ENCODE measurements at regions not wholly inside any gene's neighbourhood (a gene's known extent, or its start where the extent isn't known, plus 50 kb on each side); places are given as distances from the start of the nearest gene placed in this dataset.

GRCh38 chr1:221072214-221072613 lies 193.0 kb downstream of the HLX start:
- DNase-seq, result no peak

- DNase-seq, result peak; percentile 2
Measured at GRCh38 chr1:221074332-221074731, 195.1 kb downstream of the HLX start.

GRCh38 chr1:221075911-221076310 lies 196.7 kb downstream of the HLX start:
- DNase-seq, result no peak

GRCh38 chr1:221076391-221076811 lies 197.2 kb downstream of the HLX start:
- DNase-seq, result no peak

- DNase-seq, result no peak
Measured at GRCh38 chr1:221078260-221078965, 199.2 kb downstream of the HLX start.

- DNase-seq, result no peak
Measured at GRCh38 chr1:221083902-221084301, 204.7 kb downstream of the HLX start.

- DNase-seq, result no peak
Measured at GRCh38 chr1:221084681-221085080, 205.4 kb downstream of the HLX start.

GRCh38 chr1:221085701-221086375 lies 206.6 kb downstream of the HLX start:
- DNase-seq, result no peak

GRCh38 chr1:221087919-221088318 lies 208.7 kb downstream of the HLX start:
- no peak for DNase-seq

GRCh38 chr1:221089273-221089672 lies 210.0 kb downstream of the HLX start:
- DNase-seq, result no peak

- no peak for DNase-seq
Measured at GRCh38 chr1:221089803-221090202, 210.6 kb downstream of the HLX start.

GRCh38 chr1:221093903-221094791 lies 214.9 kb downstream of the HLX start:
- no peak for DNase-seq

- peak; percentile 22 for DNase-seq
Measured at GRCh38 chr1:221097479-221098281, 218.4 kb downstream of the HLX start.

- DNase-seq, result peak; percentile 2
Measured at GRCh38 chr1:221098471-221099405, 219.5 kb downstream of the HLX start.

GRCh38 chr1:221099747-221100595 lies 220.7 kb downstream of the HLX start:
- DNase-seq, result no peak

GRCh38 chr1:221100611-221101010 lies 221.4 kb downstream of the HLX start:
- peak; percentile 4 for DNase-seq

- no peak for DNase-seq
Measured at GRCh38 chr1:221101807-221102605, 222.8 kb downstream of the HLX start.

- DNase-seq, result no peak
Measured at GRCh38 chr1:221104596-221104995, 225.4 kb downstream of the HLX start.

GRCh38 chr1:221105578-221105977 lies 226.3 kb downstream of the HLX start:
- no peak for DNase-seq

GRCh38 chr1:221106616-221107015 lies 227.4 kb downstream of the HLX start:
- DNase-seq, result no peak

All from hematopoietic multipotent progenitor cell treated with erythropoietin and hydrocortisone succinate and interleukin-3 and kit ligand, for 8 days (in vitro differentiated cells).